NAMALWA (cell line): ENCODE measurements at regions not wholly inside any gene's neighbourhood (a gene's known extent, or its start where the extent isn't known, plus 50 kb on each side); places are given as distances from the start of the nearest gene placed in this dataset.
"Not testable (repeated sequence)": the region's sequence is repeated elsewhere in the genome, so short reads cannot be mapped to it uniquely, and the experiment has no call there.

Experiments
- DNase-seq: peaks from one replicate; pipeline ENCODE4 v3.0.0-alpha.2; 2015; ENCODE audit warnings: low spot score

- no peak for DNase-seq
Observed at GRCh38 chr3:190192087-190192486, 71.4 kb upstream of the P3H2 start.

- DNase-seq, result no peak
Observed at GRCh38 chr3:190188197-190188596, 67.5 kb upstream of the P3H2 start.

GRCh38 chr3:190183121-190183520, 62.4 kb upstream of the P3H2 start:
- no peak for DNase-seq

- no peak for DNase-seq
Observed at GRCh38 chr3:190182418-190183043, 61.8 kb upstream of the P3H2 start.

GRCh38 chr3:190180268-190180667, 59.6 kb upstream of the P3H2 start:
- DNase-seq, result no peak

- DNase-seq, result no peak
Observed at GRCh38 chr3:190178779-190179178, 58.1 kb upstream of the P3H2 start.

- DNase-seq, result not testable (repeated sequence)
Observed at GRCh38 chr3:190176933-190177525, 56.3 kb upstream of the P3H2 start.

- not testable (repeated sequence) for DNase-seq
Observed at GRCh38 chr3:190176106-190176505, 55.4 kb upstream of the P3H2 start.

GRCh38 chr3:190175490-190175889, 54.8 kb upstream of the P3H2 start:
- no peak for DNase-seq

- DNase-seq, result no peak
Observed at GRCh38 chr3:190174471-190174870, 53.8 kb upstream of the P3H2 start.

- no peak for DNase-seq
Observed at GRCh38 chr3:190173426-190173825, 52.7 kb upstream of the P3H2 start.

GRCh38 chr3:190172751-190173150, 52.1 kb upstream of the P3H2 start:
- DNase-seq, result no peak
